Glomerular visceral epithelial cell (primary cell): ENCODE measurements at regions not wholly inside any gene's neighbourhood (a gene's known extent, or its start where the extent isn't known, plus 50 kb on each side); places are given as distances from the start of the nearest gene placed in this dataset.
A peak's percentile ranks its signal among the peaks of the same experiment; 100 is the strongest.

Experiments used
- DNase-seq: peaks from one replicate; pipeline ENCODE4 v3.0.0-alpha.2; 2016; ENCODE audit errors: extremely low spot score

DNA sequence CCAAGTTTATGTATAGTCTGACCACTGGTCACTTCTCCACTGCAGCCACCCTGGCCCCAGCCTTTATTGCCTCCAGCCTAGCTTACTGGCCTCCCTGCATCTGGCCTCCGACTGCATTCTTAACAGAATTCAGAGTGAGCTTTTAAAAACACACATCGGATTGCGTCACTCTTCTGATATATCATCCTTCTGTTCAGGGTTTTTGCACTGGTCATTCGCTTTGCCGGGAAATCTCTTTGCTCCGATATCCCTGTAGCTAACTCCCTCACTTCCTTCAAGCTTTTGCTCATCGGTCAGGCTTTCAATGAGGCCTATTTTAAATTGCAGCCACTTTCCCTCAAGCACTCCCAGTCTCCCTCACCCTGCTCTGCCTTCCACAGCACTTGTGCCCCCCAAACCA lies 101.6 kb upstream of the DLX2 start:
- no peak for DNase-seq

DNA sequence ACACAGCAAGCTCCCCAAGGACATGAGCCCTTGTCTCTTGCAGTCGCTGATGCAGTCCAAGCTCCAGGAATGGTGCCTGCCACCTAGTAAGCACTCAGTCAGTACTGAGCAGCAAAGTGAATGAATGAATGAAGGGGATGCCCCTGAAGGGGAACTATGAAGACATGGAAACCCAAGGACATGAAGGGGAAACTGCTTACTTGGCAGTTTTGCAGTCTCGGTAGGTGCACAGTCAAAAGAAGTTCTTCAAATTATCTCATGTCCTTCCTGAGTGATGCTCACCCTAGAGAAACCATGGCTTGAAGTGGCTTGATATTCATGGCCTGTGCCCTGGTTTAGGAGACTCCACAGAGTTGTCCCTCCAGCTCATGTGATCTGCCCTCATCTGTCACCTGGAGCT lies 102.1 kb upstream of the DLX2 start:
- DNase-seq = no peak

DNA sequence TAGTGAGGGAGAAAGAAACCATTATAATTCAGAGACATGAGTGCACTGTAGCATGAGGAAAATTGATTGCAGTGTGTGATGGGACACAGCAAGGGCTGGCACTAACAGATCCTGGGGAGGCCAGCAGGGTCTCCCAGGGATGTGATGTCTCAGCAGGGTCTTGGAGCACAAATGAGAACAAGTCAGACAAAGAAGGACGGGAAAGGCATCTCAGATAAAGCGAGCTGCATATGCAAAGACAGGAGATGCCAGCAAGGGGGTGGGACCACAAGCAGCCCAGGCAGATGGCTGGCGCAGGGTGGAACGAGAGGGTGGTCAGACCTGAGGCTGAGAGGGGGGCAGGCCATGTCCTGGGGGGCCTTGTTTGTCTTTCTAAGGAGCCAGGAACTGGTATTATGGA lies 102.6 kb upstream of the DLX2 start:
- DNase-seq = no peak

DNA sequence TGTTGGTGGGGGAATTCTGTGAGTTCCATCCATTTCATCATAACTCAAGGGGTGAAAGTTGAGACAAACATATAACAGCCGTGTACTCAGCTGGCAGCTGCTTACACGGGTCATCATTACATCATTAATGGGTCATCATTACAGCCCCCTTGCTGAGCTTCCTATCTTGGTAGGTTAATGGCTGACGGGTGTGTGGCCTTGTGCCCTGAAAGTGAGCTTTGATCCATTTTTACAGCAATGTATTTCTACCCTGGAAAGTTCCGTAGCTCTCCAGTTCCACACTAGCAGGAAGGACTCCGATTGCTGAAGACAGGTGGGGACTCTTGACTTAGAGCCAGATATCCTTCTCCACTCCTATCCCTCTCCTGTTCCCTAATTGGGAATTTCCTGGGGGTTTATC lies 105.2 kb upstream of the DLX2 start:
- DNase-seq = no peak

DNA sequence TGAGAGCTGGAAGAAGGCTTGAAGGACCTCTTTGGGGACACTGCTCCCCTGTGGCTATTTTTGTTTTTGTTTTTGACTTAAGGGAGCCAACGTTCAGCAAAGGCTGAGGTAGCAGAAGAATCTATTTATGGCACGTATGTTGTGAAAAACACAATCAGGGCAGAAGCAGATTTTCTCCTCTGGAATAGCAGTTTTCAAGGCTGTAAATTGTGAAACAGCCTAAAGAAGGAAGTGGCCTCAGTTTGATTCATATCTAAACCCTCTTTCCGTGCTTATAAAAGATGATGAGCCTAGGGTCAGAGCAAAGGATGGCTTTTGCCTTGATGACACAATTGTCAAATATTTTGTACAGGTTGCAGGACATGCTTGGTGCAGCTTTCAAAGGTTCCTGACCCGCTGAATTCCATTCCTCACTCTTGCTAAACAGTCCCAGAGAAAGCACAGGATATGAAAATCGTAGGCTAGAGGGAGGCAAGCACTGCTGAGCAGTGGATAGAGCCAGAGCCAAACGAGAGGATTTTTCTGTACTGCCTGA lies 106.2 kb upstream of the DLX2 start:
- no peak for DNase-seq

DNA sequence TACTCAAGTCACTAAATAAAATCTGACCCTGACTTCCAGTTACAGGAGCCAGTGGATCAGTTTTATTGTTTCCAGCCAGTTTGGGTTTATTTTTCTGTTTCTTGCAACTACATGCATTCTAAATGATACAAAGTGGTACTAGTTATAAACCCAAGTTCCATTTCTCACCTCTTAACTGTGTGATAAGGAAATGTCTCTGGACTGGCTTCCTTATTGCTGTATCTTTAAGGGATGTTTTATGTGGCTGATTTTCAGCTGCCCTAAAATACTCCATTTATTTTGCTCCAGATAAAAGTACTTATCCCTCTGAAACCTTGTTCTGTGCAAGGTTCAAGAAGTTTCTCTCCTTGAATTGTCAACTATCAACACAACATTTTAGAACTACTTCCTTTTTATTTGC lies 107.9 kb upstream of the DLX2 start:
- no peak for DNase-seq

DNA sequence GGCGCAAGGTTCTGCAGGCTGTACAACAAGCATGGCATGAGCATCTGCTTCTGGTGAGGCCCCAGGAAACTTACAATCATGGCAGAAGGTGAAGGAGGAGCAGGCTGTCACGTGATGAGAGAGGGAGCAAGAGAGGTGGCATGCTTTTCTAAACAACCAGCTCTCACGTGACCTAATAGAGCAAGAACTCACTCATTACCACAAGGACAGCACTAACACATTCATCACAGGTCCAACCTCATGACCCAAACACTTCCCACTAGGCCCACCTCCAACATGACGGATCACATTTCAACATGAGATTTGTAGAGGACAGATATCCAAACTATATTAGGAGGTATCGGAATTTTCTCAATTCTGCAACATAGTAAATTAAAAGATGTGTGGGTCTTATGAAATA lies 108.8 kb upstream of the DLX2 start:
- peak; percentile 16 for DNase-seq

DNA sequence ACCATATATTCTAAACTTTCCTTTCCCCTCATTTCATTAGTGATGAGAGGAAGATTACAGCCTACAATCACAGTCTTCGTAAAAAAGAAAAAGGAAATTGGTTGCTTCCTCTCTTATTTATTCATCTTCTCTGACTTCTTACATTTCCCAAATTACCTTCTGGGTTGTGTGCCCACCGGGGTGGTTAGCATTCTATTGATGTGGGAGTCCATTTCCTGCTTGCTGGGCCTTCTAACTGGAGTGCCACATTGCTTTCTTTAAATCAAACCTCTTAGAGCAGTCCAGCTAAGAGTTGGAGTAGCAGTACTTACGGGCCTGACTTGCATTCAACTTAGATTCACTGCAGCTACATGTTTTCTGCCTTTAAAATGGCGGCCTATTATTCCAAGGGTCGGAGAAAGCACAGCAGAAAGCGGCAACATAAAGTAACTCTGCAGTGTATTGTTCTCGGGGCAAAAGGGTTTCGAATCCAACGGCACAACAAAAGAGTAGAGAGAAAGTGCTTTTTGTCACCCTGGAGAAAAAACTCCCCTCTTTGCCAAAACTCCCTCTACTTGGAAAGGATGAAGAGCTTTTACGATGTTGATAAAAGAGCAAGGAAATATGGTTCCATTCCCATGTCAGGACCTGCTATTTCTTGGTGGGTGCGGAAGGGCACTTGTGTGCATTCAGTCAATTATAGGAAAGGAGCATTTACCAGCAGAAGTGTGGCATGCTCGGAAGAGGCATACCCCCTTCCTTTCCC lies 110.6 kb upstream of the DLX2 start:
- DNase-seq = no peak

DNA sequence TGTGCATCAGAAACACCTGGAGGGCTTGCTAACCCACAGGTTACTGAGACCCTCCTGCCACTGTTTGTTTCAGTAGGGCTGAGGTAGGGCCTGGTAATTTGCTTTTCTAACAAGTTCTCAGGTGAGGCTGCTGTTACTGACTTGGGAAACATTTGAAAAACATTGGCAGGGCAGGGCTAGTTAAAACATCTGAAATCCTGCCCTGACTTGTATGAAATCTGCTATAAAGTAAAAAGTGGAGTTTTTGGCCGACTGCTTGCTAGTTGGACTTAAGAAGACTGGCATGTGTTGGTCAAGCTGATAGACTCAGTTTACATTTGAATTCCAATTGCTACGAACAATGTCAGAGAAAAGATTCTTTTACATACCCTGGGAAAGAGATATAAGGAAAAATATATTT lies 111.6 kb upstream of the DLX2 start:
- DNase-seq = no peak

DNA sequence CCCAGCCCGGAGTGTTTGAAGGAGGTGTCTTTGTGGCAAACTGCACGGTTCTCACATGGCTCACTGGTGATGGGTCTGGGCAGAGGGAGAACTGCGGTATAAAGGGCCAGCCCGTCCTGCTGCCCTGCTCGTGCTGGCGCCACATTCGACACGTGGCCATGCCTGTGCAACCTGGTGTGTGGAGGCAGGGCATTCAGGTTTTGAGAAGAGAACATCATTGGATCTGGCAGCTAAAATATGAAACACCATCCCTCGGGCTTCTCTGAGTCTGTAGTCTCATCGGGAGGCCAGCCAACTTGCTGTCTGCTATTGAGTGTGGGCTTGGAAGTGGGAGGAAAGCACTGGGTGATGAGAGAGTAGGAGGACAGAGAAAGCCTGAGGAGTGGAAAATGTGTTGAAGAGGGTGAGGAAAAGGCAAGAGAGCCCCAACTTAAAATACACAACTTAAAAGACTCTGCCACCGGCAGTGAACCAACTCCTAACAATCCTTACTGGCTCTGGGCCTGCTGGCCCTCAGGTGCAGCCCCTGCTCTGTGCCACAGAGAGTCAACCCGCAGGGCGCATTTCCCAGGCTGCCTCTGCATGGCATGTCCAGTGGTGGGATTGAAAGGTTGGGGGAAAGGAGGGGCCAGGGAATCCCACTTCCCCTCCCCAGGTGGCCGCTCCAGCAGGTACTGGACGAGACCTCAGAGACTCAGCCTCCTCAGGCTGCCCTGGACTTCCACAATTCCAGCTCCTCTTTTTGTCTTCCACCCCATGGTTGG lies 112.7 kb upstream of the DLX2 start:
- DNase-seq = no peak

DNA sequence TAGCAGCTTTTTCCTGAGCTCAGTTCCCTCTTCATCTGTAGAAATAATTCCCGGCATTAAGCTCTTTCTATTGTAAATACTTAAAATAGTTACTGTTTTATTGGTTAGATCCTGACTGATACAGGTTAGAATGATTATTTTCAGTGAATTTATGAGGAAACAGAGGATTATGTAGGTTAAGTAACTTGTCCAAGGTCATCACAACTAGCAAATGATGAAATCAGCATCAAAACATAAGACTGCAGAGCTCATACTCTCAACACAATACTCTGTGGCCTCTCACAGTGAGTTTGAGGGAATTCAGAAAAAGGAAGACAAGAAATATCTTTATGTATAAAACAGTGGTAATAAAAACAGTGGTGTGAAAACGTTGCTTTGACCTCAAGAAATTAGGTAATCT lies 113.2 kb upstream of the DLX2 start:
- no peak for DNase-seq

DNA sequence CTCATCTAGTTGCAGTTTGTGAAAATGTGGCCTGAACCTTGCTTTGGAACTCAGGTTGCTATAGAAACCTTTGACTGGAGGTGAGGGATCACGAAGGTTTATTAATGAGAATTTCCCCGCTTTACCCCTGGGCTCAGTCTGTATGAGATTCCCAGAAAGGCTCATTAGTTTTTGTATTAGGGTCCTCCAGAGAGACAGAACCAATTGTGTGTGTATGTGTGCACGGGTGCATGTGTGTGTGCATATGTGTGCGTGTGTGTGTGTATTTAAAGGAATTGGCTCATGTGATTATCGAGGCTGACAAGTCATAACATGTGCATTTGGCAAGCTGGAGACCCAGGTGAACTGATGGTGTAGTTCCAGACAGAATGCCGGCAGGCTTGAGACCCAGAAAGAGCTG lies 113.8 kb upstream of the DLX2 start:
- no peak for DNase-seq

DNA sequence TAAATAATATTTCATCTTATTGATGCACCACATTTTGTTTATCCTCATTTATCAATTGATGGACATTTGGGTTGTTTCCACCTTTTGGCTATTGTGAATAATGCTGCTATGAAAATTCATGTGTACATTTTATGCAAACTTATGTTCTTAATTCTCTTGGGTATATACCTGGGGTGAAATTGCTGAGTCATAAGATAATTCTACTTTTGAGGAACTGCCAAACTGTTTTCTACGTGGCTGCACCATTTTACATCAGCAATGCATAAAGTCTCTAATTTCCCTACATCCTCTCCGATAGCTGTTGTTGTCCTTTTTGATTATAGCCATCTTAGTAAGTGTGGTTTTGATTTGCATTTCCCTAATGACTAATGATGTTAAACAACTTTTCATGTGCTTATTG lies 116.5 kb upstream of the DLX2 start:
- DNase-seq = no peak

DNA sequence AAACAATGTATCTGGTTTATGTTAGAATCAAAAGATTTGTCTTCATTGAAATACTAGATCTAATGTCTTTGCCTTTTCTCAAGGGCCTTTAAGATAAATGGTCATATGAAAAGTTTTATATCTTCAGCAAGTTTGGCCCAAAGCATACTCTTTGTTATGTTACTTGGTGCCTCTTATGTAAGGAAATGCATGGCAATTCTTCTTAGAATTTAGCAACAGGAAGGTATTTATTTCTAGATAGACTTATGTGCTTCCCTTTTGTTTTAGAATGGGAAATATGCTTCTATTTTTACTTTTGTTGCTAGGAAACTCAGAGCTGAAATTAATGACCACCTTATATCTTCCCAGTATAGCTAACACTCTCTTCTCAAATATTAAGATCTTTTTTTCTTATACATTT lies 117.4 kb upstream of the DLX2 start:
- no peak for DNase-seq

DNA sequence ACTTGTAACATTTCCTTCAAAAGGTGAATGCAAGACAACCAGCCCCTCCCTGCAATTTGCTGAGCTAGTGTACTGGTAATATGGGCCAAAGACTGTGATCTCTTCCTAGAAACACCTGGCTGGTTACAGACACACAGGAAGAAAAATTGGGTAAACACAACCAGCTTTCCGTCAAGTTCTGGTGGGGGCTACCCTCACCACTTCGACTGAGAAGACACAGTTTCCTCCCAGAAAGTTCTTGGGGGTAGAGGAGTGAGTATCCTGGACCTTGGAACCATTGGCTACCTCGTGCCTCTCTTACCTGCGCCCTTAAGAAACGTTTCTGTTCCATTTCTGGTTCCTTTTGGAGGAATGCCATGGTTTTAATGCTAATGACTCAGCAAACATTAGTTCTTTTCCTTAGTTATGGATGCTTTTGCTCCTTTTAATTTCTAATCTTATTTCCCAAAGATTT lies 120.9 kb upstream of the DLX2 start:
- DNase-seq = no peak

DNA sequence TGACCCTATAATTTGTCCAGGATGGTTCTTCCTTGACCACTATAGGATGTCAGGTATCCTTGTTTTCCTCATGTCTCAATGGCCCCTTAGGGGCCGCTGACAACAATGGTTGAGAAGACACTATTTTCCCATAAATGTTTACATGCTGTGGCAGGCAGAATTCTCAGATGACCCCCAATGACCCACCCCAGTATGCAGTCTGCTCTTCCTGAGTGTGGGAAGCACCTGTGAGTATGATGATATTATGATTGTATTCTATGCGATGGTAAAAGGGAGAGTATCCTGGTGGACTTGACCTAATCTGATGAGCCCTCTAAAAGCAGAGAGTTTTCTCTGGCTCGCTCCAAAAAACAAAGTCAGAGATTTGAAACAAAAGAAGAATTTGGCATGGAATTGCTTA lies 123.1 kb upstream of the DLX2 start:
- DNase-seq = no peak

DNA sequence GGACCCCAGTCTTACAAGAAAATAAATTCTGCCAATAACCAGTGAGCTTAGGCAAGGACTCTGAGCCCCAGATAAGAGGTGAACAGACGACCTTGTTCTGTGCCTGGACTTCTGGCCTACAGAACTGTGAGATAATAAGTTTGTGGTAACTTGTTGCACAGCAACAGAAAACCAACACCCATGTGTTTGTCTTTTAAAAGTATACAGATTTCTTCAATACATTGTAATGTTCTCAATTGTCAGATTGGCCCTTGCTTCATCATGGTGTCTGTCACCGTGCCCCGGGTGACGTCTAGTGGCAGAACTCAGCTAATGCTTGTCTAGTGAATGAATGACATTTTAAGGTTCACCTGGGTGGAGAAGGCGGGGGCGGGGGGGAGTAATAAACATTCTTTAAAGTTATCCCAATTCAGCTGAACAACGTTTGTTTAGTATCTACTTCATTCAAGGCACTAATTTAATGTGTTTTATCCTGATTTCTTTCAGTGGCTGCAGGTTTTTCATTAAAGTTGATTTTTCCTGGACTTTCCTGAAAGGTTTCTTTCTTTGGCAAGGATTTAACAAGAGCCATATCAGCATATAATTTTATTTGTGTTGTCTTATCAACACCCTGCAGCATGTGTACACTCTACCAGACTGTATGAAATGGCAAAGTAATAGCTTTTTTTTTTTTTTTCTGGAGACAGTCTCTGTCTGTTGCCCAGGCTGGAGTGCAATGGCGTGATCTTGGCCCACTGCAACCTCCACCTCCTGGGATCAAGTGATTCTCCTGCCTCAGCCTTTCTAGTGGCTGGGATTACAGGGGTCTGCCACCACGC lies 123.8 kb upstream of the DLX2 start:
- no peak for DNase-seq

DNA sequence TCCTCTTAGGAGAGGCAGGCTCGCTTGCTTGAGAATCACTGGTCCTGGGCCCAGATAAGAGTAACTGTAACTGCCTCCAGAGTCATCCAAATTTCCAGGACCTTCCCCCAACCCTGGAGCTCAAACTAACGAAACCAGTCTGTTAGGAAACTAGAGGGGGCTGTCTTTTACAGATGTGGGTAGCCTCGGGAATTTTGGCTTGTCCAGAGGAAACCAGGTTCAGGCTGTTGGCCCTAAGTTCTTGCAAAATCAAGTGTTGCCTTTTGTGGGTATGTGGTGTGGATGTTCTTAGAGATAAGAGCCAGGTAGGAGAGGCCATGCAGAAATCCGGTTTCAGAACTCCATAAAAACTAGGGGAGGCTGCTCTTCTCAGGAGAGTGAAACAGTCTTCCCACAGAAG lies 125.0 kb upstream of the DLX2 start:
- DNase-seq = no peak

DNA sequence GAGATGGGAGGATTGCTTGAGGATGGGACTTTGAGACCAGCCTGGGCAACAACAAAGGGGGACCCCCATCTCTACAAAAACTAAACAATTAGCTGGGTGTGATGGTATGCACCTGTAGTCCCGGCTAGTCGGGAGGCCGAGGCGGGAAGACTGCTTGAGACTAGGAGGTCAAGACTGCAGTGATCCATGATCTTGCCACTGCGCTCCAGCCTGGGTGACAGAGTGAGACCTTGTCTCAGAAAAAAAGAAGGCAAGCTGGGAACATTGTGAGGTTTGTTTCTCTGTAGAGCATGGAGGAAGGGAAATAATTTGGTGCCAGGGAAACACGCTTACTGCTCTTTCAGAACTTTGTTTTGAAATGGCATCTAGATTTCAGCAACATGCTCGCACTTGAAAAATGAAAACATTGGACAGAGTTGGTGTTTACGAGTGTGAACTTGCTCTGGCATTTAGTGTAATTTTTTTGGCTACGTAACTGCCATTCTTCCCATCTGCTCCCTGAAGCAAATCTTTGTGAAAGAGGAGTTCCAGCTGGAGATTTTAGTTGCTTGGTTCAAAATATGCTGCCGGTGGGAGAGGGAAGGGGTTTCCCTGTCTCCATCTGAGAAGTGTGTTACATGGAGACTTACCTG lies 125.6 kb upstream of the DLX2 start:
- DNase-seq = no peak

DNA sequence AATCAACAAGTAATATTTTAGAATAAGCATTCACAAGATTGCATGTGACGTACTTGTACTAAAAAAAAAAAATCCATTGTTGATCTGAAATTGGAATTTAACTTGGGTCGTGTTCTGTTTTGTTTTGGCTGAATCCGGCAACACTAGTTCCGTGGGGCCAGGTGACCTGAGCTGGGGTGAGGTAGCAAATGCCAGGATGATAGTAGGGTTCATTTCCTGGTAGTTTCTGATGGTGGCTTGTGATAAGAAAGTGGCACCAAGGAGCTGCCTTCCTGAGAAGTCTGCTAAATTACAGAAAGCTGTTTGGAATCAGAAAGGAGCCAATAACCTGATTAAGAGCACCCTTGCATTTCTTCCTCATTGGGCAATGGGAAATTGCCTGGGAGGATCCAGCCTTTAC lies 126.4 kb upstream of the DLX2 start:
- DNase-seq = no peak

DNA sequence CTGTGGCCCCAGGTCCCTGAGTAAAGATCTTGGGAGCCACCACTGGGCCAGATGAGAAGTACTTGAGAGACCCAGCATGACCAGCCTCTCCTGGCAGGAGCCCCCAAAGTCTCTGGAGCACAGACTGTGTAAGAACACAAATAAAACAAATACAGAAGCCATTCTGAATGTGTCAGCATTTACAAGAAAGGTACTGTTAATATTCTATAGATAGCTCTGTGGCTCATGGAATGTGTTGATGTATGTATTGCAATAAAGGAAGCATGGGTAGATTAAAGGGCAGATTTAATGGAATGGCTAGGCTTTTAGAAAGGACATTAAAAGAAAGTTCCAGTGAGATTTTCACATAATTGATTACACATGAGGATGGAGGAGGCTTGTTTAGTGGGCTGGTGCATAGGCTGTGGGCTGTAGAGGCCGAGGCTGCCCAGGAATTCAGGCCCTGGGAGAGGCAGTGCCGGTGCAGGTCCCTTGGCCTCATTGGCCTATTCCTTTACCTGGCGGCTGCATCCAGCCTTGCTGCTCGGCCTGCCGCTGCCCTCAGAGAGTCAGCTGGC lies 127.7 kb upstream of the DLX2 start:
- DNase-seq = no peak
